HCT116 (cell line): ENCODE measurements at regions not wholly inside any gene's neighbourhood (a gene's known extent, or its start where the extent isn't known, plus 50 kb on each side); places are given as distances from the start of the nearest gene placed in this dataset.

Experiments used
- CEBPB ChIP-seq: IDR thresholded peaks from 2 replicates; pipeline ENCODE4 v1.6.1; 2012; ENCODE audit warnings: low read depth
- CTCF ChIP-seq, 3 experiments: fragments of 200-600 bp in 1 of 3; sonication (generic) in 1 of 3; IDR thresholded peaks in 2 of 3; conservative IDR thresholded peaks in 1 of 3; 2 replicates each; pipeline ENCODE4 v1.5.1; 2012 to 2017; ENCODE audit warnings: low read depth in 2 of 3, low read length in 2 of 3, antibody characterized with exemption in 1 of 3, borderline replicate concordance in 1 of 3, control low read depth in 1 of 3, mild to moderate bottlenecking in 1 of 3, mixed read lengths in 1 of 3, mixed run types in 1 of 3, moderate library complexity in 1 of 3; ENCODE audit not compliant: insufficient read depth in 1 of 3
- EGR1 ChIP-seq: IDR thresholded peaks from 2 replicates; pipeline ENCODE4 v1.6.1; 2012; ENCODE audit warnings: low read depth
- EZH2 ChIP-seq: fragments of 200-600 bp; sonication (generic); IDR thresholded peaks from 2 replicates; pipeline ENCODE4 v1.6.1; 2017; ENCODE audit warnings: antibody characterized with exemption, mixed run types
- POLR2AphosphoS5 ChIP-seq: IDR thresholded peaks from 2 replicates; pipeline ENCODE4 v1.6.1; 2011; ENCODE audit warnings: mild to moderate bottlenecking, low read depth, low read length, moderate library complexity
- TCF7L2 ChIP-seq: IDR thresholded peaks from 2 replicates; pipeline ENCODE4 v1.7.0; 2011; ENCODE audit warnings: borderline replicate concordance, inconsistent platforms; ENCODE audit not compliant: insufficient read depth, insufficient read length; ENCODE audit errors: extremely low read depth

- TF ChIP-seq CTCF (IDR thresholded peaks at IDR 0.05 in 2 of 3, conservative IDR thresholded peaks at IDR 0.05 in 1 of 3; ENCODE audit: borderline replicate concordance in 1 of 3, insufficient read depth in 1 of 3, low read depth in 2 of 3, low read length in 2 of 3) (no peak), TCF7L2 (no peak), POLR2AphosphoS5 (no peak), EZH2 (no peak), EGR1 (no peak), CEBPB (no peak)
Observed at GRCh38 chr6:119669221-119669620, 319.7 kb upstream of the MAN1A1 start.
